GM12865 (cell line): ENCODE measurements at regions not wholly inside any gene's neighbourhood (a gene's known extent, or its start where the extent isn't known, plus 50 kb on each side); places are given as distances from the start of the nearest gene placed in this dataset.

ENCODE experiments used
- DNase-seq: peaks from one replicate; pipeline ENCODE4 v3.0.0; 2010; ENCODE audit warnings: low read depth
- H3K4me3 ChIP-seq: 2 replicates; pipeline ENCODE4 v1.5.1; 2011; ENCODE audit warnings: mild to moderate bottlenecking, low read depth, low read length, control low read depth
- CTCF ChIP-seq: IDR thresholded peaks from 2 replicates; pipeline ENCODE4 v1.5.1; 2011; ENCODE audit warnings: low read length, control low read depth, low read depth, inconsistent platforms; ENCODE audit not compliant: insufficient read depth; ENCODE audit errors: missing control alignments

DNA sequence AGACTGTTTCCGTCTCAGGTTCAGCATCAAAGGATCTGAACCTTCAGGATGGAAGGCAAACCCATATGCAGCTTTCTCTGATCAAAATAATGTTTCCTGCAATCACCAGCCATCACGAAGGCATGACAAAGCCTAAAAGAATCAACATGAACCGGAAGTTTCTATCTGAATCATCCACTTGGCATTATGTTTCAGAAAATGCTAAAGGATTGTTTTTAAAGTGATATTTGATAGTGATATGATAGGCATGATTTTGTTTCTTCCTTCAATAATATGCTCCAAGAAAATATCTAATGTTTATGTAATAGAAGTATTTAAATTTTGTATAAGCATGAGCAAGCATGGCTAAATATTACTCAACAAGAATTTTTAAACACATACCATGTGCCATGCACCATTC, 219.6 kb downstream of the PLK2 start:
- no peak for DNase-seq
- TF ChIP-seq CTCF, result no peak
- no peak overlapping the region for H3K4me3 ChIP-seq

- H3K4me3 ChIP-seq, result no peak overlapping the region
- no peak for TF ChIP-seq CTCF
- no peak for DNase-seq
Observed at GRCh38 chr5:58239731-58240130, 220.2 kb downstream of the PLK2 start.

- TF ChIP-seq CTCF, result no peak
- DNase-seq, result peak; percentile 20
- no peak overlapping the region for H3K4me3 ChIP-seq
Observed at GRCh38 chr5:58239045-58239444, 220.8 kb downstream of the PLK2 start.

DNA sequence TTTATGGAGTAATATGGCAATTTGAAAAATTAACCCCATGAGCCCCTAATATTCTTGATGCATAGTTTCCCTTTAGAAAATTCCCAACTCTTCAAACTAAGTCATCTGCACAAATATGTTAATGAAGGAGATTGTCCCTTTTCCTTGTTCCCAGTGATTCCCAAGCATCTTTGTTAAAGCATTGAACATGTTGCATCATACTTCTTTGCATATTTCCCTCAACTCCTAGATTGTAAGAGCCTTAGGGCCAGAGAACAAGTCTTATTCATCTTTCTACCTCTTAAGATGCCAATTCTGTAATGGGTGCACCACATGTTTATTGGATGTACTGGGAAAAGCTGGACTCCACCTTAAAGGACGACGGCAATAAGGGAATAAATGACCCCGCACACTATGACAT, 223.4 kb downstream of the PLK2 start:
- H3K4me3 ChIP-seq, result no peak overlapping the region
- DNase-seq, result no peak
- no peak for TF ChIP-seq CTCF

DNA sequence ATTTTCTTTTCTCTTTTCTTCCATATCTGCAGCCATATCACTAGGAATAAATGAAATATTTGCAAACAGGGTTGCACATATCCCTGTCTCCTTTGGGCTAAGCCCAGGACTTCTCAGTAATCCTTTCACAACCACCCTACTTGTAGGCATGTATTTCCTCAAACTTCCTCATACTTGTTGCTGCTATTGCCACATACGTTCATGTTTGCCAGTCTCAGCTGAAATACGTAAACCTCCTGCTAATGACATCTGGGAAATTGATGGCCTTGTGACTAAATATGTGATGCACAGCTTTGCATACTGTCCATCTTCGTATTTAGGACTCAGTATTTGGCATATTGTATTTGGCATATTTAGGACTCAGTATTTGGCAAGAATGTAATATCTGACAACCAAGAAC, 224.6 kb downstream of the PLK2 start:
- no peak for DNase-seq
- no peak overlapping the region for H3K4me3 ChIP-seq
- TF ChIP-seq CTCF, result no peak

GRCh38 chr5:58232130-58232529, 227.8 kb downstream of the PLK2 start:
- no peak for DNase-seq
- H3K4me3 ChIP-seq, result no peak overlapping the region
- no peak for TF ChIP-seq CTCF

GRCh38 chr5:58231041-58231440, 228.8 kb downstream of the PLK2 start:
- H3K4me3 ChIP-seq, result no peak overlapping the region
- TF ChIP-seq CTCF, result no peak
- no peak for DNase-seq
